NB4 (cell line): ENCODE measurements at regions not wholly inside any gene's neighbourhood (a gene's known extent, or its start where the extent isn't known, plus 50 kb on each side); places are given as distances from the start of the nearest gene placed in this dataset.
"Not testable (repeated sequence)": the region's sequence is repeated elsewhere in the genome, so short reads cannot be mapped to it uniquely, and the experiment has no call there.

Source experiments
- DNase-seq: peaks from one replicate; pipeline ENCODE4 v3.0.0; 2010; ENCODE audit warnings: low read depth
- H3K4me3 ChIP-seq: one replicate; pipeline ENCODE4 v1.5.1; 2011; ENCODE audit warnings: mild to moderate bottlenecking, low read depth, low read length, moderate library complexity
- MYC ChIP-seq: IDR thresholded peaks from 2 replicates; pipeline ENCODE4 v1.6.1; 2011; ENCODE audit warnings: low read depth, low read length
- POLR2A ChIP-seq: IDR thresholded peaks from 2 replicates; pipeline ENCODE4 v1.6.1; 2011; ENCODE audit warnings: mild to moderate bottlenecking; ENCODE audit not compliant: insufficient read length; ENCODE audit errors: extremely low read depth
- TF ChIP-seq, protein P1 (sequence below): IDR thresholded peaks from 2 replicates; pipeline ENCODE4 v1.6.1; 2011; ENCODE audit warnings: low read depth, low read length
- TF ChIP-seq, protein P2 (sequence below): IDR thresholded peaks from one replicate; pipeline ENCODE4 v1.5.1; 2012; ENCODE audit warnings: low read depth, low read length

DNA sequence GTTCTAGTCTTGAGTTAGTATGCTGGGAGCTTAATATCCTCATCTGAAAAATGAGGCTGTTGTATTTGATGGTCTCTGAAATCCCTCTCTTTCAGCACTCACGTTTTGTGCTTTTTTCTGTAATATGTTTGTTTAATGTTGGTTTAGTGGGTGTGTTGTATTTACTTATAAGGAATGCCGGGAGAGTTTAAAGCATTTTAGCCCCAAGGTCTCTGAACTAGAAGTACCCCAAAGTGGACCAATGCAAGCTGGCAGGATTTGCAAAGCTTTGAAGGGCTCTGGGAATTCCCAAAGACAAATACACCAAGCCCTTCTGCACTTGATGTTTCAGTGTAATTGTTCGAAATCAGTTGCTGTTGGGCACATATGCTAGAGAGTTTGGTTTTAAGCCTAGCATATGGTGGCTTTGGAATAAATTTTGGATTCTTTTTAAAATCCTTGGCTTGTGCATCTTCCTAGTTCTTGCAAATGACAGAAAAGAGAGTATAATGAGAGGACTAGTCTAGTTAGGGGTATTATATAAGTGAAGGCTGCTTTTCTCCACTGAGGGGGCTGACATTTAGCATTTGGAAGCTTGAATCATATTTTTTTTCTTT, 371.4 kb upstream of the BOD1L1 start:
- TF ChIP-seq, protein P1, sequence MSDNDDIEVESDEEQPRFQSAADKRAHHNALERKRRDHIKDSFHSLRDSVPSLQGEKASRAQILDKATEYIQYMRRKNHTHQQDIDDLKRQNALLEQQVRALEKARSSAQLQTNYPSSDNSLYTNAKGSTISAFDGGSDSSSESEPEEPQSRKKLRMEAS, result no peak
- no peak for TF ChIP-seq MYC
- TF ChIP-seq, protein P2, sequence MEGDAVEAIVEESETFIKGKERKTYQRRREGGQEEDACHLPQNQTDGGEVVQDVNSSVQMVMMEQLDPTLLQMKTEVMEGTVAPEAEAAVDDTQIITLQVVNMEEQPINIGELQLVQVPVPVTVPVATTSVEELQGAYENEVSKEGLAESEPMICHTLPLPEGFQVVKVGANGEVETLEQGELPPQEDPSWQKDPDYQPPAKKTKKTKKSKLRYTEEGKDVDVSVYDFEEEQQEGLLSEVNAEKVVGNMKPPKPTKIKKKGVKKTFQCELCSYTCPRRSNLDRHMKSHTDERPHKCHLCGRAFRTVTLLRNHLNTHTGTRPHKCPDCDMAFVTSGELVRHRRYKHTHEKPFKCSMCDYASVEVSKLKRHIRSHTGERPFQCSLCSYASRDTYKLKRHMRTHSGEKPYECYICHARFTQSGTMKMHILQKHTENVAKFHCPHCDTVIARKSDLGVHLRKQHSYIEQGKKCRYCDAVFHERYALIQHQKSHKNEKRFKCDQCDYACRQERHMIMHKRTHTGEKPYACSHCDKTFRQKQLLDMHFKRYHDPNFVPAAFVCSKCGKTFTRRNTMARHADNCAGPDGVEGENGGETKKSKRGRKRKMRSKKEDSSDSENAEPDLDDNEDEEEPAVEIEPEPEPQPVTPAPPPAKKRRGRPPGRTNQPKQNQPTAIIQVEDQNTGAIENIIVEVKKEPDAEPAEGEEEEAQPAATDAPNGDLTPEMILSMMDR, result no peak
- no peak for TF ChIP-seq POLR2A
- H3K4me3 ChIP-seq, result no peak overlapping the region
- DNase-seq, result no peak

DNA sequence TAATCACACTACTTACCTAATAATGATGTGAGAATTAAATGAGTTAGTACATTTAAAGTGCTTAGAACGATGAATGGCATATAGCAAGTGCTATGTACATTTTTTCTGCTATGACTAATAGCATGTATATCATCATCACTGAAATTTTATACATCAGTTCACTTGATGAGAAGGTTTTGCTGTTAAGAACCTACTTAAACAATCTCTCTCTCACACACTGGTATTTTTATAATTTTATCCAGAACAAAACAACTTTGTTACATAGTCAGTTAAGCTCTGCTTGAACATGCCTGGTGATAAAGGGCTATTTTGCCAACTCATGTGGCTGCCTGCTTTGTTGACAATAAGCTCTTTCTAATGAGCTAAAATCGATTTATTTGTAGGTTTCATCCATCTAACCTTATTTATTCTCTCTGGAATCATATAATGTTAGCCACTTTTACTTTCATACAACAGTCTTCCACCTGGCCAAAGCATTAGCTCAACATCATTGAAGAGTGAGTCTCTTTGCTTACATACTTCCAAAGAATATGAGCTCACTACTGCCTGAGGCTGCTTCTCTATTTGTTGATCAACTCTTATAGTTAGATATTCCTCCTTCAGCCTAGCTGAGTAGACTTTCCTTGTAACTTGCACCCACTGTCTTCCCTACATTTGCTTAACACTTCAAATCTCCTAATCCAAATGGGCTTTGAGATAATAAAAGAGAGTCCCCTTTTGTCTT, 372.7 kb upstream of the BOD1L1 start:
- no peak overlapping the region for H3K4me3 ChIP-seq
- TF ChIP-seq POLR2A, result no peak
- TF ChIP-seq, protein P1, result no peak
- TF ChIP-seq MYC, result no peak
- TF ChIP-seq, protein P2, result no peak
- no peak for DNase-seq

DNA sequence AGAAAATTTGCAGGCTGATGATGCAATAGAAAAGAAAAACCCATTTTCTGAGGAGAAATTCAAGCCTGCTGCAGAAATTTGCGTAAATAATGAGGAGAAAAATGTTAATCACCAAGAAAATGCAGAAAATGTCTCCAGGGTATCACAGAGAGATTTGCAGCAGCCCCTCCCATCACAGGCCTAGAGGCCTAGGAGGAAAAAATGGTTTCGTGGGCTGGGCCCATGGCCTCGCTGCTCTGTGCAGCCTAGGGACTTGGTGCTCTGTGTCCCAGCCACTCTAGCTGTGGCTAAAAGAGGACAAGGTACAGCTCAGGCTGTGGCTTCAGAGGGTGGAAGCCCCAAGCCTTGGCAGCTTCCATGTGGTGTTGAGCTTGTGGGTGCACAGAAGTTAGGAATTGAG, 374.8 kb upstream of the BOD1L1 start:
- DNase-seq, H3K4me3 ChIP-seq: not testable (repeated sequence)

DNA sequence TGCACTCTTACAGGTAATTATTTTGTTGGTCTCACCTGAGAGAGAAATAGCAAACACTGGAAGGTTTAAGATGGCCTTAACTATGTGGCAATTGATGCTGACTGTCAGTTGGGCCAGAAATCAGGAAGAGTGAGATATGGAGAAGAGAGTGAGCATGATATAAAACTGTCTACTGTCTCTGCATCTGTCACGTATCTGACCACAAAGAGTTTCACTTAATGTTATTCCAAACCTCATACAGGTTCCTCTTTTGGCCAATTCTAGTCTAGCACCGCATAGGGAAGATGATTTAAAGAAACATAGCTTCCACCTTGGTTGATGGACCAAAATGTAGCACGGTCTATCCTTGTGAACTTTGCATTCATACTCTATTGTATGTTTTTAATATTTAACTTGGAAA, 381.0 kb upstream of the BOD1L1 start:
- TF ChIP-seq, protein P1, result no peak
- TF ChIP-seq, protein P2, result no peak
- DNase-seq, result peak; percentile 21

DNA sequence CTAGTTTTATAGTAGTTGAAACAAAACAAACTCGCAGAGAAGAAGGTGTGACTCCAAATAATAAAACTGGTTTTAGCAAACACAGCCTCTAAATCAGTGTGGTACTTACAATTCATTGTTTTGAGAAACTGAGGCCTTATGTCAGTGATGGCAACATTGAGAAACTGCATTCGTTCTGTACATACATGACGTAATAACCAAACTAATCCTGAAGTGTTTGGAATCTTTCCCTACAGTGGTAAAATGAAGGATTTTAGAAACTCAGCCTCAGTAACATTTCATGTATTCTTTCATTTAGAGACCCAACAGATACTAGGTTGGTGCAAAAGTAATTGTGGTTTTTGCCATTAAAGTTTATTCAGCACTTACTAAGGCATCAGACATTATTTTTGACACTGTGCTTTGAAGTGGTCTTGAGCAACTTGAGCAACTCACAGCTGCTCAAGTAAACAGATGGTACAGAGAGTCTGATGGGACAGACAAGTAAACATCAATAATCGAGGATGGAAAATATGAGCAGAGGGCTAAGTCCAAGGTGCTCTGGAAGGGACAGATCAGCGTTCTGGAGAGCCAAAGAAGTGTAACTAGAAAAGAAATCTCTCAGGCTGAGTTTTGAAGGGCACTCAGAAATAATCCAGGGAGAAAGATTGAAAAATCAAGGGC, 390.8 kb upstream of the BOD1L1 start:
- TF ChIP-seq, protein P2, result no peak
- no peak for TF ChIP-seq POLR2A
- TF ChIP-seq, protein P1, result no peak
- TF ChIP-seq MYC, result no peak
- no peak for DNase-seq
- H3K4me3 ChIP-seq, result no peak overlapping the region

More for the DNA sequence above, 381.0 kb upstream of the BOD1L1 start:
- no peak overlapping the region for H3K4me3 ChIP-seq

DNA sequence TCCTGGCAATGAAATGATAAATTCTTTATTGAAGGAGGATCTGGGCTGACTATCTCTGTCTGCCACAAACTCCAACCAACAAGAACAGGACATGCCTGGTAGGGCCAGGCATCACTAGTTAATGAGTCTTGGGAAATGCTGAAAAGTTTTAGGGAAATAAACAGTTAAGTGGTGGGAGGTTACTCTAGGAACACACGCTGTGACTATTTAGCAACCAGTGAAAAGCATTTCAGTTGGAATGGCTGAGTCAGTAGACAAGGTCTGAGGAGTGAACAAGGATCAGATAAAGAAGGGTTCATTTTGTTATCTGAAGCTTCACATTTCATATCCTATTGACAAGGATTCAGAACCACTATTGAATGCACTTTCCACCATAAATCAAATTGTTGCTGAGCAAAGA, 394.9 kb upstream of the BOD1L1 start:
- TF ChIP-seq POLR2A (no peak), MYC (no peak)
- TF ChIP-seq, protein P2, result no peak
- TF ChIP-seq, protein P1, result no peak
- no peak for DNase-seq
- no peak overlapping the region for H3K4me3 ChIP-seq
